ENCODE measurements at regions not wholly inside any gene's neighbourhood (a gene's known extent, or its start where the extent isn't known, plus 50 kb on each side); places are given as distances from the start of the nearest gene placed in this dataset.
"Not testable (repeated sequence)": the region's sequence is repeated elsewhere in the genome, so short reads cannot be mapped to it uniquely, and the experiment has no call there.

DNA sequence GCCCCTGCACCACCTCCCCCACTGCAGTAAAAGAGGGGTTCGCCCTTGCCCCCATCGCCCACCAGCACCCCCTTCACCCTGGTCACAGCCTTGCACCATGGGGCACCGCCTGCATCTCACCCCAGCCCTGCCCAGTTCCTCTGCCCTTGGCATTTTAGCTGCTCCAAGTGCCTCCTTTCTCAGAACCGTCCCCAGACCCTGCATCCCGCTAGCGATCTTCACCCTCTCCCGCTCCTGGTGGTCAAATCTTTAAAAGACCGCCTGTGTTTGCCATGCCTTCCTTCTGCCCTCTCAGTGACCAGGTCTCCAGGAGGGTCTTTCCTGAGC, 114.7 kb upstream of the OTOS start:
- ATAC-seq: no peak
- DNase-seq: no peak

DNA sequence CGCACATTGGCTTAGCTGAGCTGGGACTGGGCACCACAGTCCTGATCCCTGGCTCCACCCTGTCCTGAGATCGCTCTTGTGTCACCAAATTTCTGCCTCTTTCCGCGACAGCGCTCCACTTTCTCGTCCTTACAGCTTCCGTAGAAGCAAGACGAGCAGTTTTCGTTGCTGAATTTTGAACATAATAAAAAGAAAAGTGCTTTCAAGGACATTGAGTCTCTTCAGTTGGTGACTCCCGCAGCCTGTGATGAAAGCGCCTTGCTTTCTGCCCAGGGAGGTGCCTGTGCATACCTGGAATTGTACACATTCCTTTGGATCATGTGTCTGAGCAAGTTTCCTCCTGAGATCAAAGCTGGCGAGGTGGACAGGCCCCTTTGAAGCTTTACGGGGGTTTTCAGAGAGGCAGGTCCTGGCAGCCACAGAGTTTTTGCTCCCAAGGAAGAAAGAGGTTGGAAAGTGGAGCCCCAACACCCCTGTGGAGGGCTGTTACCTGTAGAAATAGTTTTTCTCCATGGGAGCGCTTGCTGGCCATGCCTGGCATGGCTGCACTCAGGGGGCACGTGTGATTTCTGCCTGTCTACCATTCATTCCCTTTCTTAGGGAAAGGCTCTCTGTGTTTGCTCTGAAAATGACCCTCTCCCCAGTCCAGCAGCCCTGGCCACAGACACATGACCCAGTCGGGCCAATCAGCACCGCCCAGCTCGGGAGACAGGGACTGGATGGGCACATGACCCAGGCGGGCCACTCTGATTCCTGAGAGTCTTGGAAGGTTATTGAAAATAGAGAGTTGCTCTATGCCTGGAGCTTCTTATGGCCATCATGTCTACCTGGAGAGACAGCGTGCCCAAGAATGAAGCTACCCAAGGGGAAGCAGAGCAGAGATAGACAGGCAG, 115.6 kb upstream of the OTOS start:
- ATAC-seq (no peak), DNase-seq (no peak)

GRCh38 chr2:240256704-240257637, 116.5 kb upstream of the OTOS start:
- ATAC-seq (no peak), DNase-seq (no peak)

DNA sequence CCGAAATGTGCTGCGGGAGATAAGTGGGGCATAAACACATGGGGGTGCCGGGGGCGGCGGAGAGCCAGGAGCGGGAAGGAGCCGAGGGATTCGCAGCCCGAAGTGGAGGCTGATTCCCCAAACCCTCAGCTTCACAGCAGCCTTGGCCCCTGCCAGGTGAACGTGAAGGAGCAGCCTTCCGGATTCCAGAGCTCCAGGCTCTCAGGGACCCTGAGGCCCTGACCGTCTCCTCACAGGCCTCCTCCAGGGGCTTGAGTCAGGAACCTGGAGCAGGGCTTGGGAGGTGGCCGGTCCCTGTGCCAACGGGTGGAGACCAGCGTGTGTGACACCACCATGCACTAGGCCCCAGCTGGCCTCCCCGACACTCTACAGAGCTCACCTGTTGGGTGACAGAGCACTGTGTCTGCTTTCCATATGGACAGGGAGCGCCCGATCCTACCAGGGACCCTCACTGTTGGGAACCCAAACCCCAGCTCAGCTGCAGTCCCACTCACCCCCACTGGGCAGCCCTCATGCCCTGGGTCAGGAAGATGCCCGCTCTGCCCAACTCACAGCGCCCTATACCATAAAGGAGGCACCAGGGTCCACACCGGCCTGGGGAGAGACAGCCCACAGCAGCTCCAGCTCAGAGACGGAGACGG, 117.6 kb upstream of the OTOS start:
- no peak for DNase-seq

DNA sequence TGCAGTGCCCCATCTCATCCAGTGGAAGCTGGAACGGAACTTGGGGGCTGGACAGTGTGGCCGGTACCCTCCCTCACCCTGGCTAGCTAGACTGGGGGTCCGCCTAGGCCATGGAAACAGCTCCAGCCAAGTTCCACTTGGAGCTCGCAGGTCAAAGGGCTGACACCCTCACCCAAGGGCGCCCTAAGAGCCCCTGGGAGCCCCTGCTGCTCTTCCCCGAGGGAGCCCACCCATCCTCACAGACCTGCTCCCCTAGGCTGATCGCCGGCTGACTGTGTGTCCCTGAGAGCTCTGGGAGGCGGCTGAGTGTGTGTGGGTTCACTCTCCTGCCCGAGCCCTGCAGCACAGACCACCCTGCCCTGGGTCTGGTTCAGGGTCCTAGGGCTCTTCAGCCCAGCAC, 118.2 kb upstream of the OTOS start:
- no peak for ATAC-seq

More for the DNA sequence above, 117.6 kb upstream of the OTOS start:
- no peak for ATAC-seq

DNA sequence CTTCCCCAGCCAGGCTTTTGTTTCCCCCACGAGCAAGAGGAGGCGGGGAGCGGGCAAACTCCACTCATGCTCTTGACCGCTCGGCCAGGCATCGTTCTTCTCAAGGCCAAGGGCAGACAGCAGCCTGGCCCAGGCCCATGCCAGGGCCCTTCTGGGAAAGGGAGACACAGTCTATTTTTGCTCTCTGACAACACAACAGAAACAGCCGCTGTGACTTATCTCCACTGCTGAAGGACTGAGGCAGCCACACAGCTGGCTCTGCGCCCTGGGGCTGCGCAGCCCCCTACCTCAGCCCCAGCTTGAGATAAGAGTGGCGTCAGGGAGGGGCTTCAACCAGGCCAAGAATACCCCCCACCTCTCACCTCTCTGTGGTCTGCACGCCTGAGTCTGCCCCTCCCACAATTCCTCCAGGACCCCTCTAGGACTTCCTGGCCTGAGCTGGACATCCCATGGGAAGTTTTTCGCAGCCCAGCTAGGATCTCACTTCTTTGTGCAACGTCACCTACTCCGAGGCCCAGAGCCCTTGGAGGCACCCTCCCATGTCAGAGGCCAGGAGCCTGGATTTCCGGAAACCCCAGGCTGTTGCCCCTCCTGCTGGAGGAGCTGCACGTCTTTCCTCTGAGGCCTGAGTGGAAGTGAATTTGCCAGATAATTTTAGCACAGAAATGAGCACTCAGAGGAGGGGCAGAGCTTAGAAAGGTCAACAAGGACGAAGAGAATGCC, 118.9 kb upstream of the OTOS start:
- ATAC-seq (no peak), DNase-seq (no peak)

More for the DNA sequence above, 118.2 kb upstream of the OTOS start:
- DNase-seq: no peak

DNA sequence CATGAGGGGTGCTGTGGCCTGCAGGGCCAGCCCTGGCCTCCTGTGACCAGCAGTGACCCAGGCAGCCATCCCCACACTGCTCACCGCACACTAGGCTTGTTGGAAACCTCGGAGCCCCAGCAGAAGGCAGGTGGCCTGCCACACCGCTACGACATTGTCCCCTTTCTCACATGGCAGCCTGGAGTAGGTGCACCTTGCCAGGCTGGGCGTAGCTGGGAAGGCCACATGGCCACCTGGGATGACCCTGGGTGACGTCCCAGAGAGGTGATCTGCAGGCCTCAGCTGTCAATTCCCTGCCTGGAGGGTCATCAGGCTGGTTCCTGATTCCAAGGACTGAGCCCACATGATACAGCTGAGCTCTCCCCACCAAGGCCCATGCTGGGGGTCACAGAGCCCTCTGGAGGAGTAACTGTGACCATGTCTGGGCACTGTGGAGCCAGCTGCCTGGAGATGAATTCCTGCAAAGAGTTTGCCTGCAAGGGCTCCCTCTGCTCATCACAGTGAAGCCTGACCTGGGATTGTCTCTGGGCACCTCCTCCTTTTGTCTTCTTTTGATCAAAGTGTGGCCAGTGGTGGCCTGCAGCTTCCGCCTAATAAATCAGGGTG, 119.6 kb upstream of the OTOS start:
- DNase-seq (no peak), ATAC-seq (no peak)

GRCh38 chr2:240260664-240261063, 120.2 kb upstream of the OTOS start:
- DNase-seq: no peak
- ATAC-seq: no peak

DNA sequence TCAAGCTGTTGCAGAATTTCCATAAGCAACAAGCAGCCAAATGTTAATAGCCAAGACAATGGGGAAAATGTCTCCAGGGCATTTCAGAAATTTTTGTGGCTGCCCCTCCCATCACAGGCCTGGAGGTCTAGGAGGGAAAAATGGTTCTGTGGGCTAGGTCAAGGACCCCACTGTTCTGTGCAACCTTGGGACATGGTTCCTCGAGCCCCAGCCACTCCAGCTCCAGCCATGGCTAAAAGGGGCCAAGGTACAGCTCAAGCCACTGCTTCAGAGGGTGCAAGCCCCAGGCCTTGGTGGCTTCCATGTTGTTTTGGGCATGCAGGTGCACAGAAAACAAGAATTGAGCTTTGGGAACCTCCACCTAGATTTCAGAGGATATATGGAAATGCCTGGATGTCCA, 122.1 kb upstream of the OTOS start:
- DNase-seq, ATAC-seq: not testable (repeated sequence)

- ATAC-seq: no peak
- DNase-seq: no peak
Measured at GRCh38 chr2:240269380-240269779, 128.9 kb upstream of the OTOS start.

GRCh38 chr2:240269886-240270285, 129.4 kb upstream of the OTOS start:
- ATAC-seq (no peak), DNase-seq (no peak)

GRCh38 chr2:240271716-240272341, 131.4 kb upstream of the OTOS start:
- ATAC-seq: no peak

GRCh38 chr2:240275386-240275785, 134.9 kb upstream of the OTOS start:
- no peak for DNase-seq
- no peak for ATAC-seq

More at GRCh38 chr2:240271716-240272341, 131.4 kb upstream of the OTOS start:
- DNase-seq: no peak

GRCh38 chr2:240277073-240277806, 136.8 kb upstream of the OTOS start:
- ATAC-seq: no peak

DNA sequence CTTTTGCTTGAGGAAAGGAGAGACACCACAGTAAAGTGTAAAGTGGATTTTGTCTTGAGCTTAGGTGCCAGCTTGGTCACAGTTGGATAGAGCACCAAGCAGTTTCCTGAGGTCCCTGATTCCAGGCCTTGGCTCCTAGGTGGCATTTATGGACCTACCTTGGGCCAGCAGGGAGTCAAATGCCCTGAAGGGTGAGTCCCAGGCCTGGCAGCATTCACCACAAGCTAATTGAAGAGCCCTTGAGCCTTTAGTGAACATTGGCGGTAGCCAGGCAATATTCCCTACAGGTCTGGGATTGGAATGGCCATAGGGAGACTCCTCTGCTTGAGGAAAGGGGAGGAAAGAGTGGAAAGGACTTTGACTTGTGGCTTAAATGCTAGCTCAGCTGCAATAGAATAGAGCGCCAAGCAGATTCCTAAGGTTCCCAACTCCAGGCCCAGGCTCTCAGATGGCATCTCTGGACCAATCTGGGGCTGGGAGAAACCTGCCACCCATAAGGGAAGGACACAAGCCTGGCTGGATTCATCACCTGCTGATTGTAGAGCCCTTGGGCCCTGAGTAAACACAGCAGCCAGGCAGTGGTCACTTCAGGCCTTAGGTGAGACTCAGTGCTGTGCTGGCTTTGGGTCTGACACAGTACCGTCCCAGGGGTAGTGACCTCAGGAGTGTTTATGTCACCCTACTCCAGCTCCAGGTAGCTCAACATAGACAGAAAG, 137.5 kb upstream of the OTOS start:
- DNase-seq (no peak), ATAC-seq (no peak)

More at GRCh38 chr2:240277073-240277806, 136.8 kb upstream of the OTOS start:
- no peak for DNase-seq

DNA sequence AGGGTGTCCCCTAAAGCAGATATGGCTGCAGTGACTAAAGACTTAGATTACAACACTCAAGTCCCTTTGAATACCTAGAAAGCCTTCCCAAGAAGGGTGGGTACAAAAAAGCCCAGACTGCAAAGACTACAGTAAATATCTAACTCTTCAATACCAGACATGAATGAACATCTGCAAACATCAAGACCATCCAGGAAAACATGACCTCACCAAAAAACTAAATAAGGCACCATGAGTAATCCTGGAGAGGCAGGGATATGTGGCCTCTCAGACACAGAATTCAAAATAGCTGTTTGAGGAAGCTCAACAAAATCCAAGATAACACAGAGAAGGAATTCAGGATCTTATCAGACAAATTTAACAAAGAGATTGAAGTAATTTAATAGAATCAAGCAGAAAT, 138.2 kb upstream of the OTOS start:
- DNase-seq (no peak), ATAC-seq (no peak)

GRCh38 chr2:240280621-240281020, 140.2 kb upstream of the OTOS start:
- ATAC-seq (no peak), DNase-seq (no peak)

DNA sequence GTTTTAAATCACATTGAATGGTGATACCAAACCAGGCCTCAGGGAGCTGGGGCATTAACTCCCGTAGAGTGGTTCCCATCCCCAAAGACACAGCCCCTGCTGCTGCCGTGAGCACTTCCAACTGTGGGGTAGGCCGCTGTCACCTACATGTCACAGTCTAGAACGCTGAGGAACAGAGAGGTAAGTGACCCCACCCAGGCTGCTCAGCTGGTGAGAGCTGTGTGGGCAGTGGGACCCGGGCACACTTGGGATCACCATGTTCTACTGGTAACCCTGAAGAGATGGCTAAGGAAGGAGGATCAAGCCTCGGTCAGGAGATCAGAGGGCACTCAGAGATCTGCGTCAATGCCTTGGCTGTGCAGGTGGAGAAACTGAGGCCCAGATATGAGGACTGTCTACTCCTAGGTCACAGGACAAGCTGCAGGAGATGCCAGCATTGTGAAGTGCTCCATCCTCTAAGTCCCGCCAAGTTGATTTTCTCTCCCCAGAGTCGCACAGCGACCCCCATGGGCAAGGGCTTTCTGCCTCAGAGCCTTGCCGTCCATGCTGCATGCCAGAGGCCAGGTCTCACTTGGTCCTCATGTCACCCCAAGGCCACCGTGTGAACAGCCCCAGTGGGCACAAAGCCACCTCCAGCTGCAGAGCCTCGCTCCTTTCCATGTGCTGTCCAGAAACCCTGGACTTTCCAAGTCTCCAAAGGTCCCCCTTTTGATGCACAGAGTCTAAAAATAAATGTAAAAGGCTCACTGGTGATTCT, 144.2 kb upstream of the OTOS start:
- DNase-seq (no peak), ATAC-seq (no peak)

- DNase-seq (no peak), ATAC-seq (no peak)
Measured at GRCh38 chr2:240285725-240286124, 145.3 kb upstream of the OTOS start.
